GM23338 (cell line): ENCODE measurements at regions not wholly inside any gene's neighbourhood (a gene's known extent, or its start where the extent isn't known, plus 50 kb on each side); places are given as distances from the start of the nearest gene placed in this dataset.
A peak's percentile ranks its signal among the peaks of the same experiment; 100 is the strongest.

ENCODE experiments used
- ATAC-seq: fragments of 200-7000 bp; cut with Tn5 transposase; 3 replicates; pipeline ENCODE4 v1.9.1; 2020
- DNase-seq: peaks from one replicate; pipeline ENCODE4 v3.0.0-alpha.2; 2015; ENCODE audit warnings: low spot score
- H2AFZ ChIP-seq: fragments of 200-600 bp; sonication (generic); 2 replicates; pipeline ENCODE4 v1.8.0; 2016; ENCODE audit warnings: antibody characterized with exemption, mild to moderate bottlenecking, moderate library complexity
- H3F3A ChIP-seq: fragments of 200-600 bp; sonication (generic); replicated peaks from 2 replicates; pipeline ENCODE4 v1.8.0; 2017; ENCODE audit warnings: antibody characterized with exemption, mixed run types, low read depth
- H3K27ac ChIP-seq: fragments of 200-600 bp; sonication (generic); 2 replicates; pipeline ENCODE4 v1.6.1; 2016; ENCODE audit warnings: low read depth
- H3K27me3 ChIP-seq: fragments of 200-600 bp; sonication (generic); 2 replicates; pipeline ENCODE4 v1.8.0; 2016; ENCODE audit warnings: mild to moderate bottlenecking, mixed run types, moderate library complexity; ENCODE audit not compliant: insufficient read depth
- H3K36me3 ChIP-seq: fragments of 200-600 bp; sonication (generic); 2 replicates; pipeline ENCODE4 v1.8.0; 2016; ENCODE audit warnings: mild to moderate bottlenecking; ENCODE audit not compliant: insufficient read depth
- H3K4me1 ChIP-seq: fragments of 200-600 bp; sonication (generic); 2 replicates; pipeline ENCODE4 v1.8.0; 2016; ENCODE audit warnings: mild to moderate bottlenecking, moderate library complexity; ENCODE audit not compliant: insufficient read depth
- H3K4me2 ChIP-seq: fragments of 200-600 bp; sonication (generic); 2 replicates; pipeline ENCODE4 v1.7.1; 2017; ENCODE audit warnings: mixed run types
- H3K4me3 ChIP-seq: fragments of 200-600 bp; sonication (generic); 2 replicates; pipeline ENCODE4 v1.6.1; 2016; ENCODE audit warnings: mixed run types
- H3K79me2 ChIP-seq: fragments of 200-600 bp; sonication (generic); replicated peaks from 2 replicates; pipeline ENCODE4 v1.8.0; 2017; ENCODE audit warnings: mild to moderate bottlenecking; ENCODE audit not compliant: insufficient read depth
- H3K9me2 ChIP-seq: fragments of 200-600 bp; sonication (generic); 2 replicates; pipeline ENCODE4 v1.8.0; 2017; ENCODE audit not compliant: insufficient read depth
- H4K20me1 ChIP-seq: fragments of 200-600 bp; sonication (generic); replicated peaks from 2 replicates; pipeline ENCODE4 v1.8.0; 2017; ENCODE audit warnings: mild to moderate bottlenecking; ENCODE audit not compliant: insufficient read depth
- H3K27ac Mint-ChIP-seq: 2 replicates; pipeline ENCODE4 v1.8.0; 2020; ENCODE audit warnings: inconsistent platforms, mild to moderate bottlenecking, moderate library complexity, mixed read lengths
- H3K27me3 Mint-ChIP-seq: 3 replicates; pipeline ENCODE4 v1.8.0; 2022; ENCODE audit warnings: low read depth, mild to moderate bottlenecking, moderate library complexity, mixed read lengths, inconsistent platforms; ENCODE audit not compliant: insufficient read depth, poor library complexity
- H3K36me3 Mint-ChIP-seq: 3 replicates; pipeline ENCODE4 v1.8.0; 2021; ENCODE audit warnings: low read depth, mild to moderate bottlenecking, inconsistent platforms, moderate library complexity, mixed read lengths
- H3K4me1 Mint-ChIP-seq: 3 replicates; pipeline ENCODE4 v1.8.0; 2020; ENCODE audit warnings: mild to moderate bottlenecking, inconsistent platforms, mixed read lengths
- H3K4me3 Mint-ChIP-seq: 3 replicates; pipeline ENCODE4 v1.8.0; 2021; ENCODE audit warnings: moderate library complexity, mild to moderate bottlenecking, inconsistent platforms, mixed read lengths
- H3K9me3 Mint-ChIP-seq: 3 replicates; pipeline ENCODE4 v1.8.0; 2020; ENCODE audit warnings: moderate library complexity, mild to moderate bottlenecking, inconsistent platforms, mixed read lengths
- CREB1 ChIP-seq: fragments of 250-450 bp; sonication (Bioruptor Pico); IDR thresholded peaks from 2 replicates; pipeline ENCODE4 v1.5.0; 2020; ENCODE audit warnings: low read depth, mild to moderate bottlenecking, moderate library complexity
- CTCF ChIP-seq, 2 experiments: fragments of 200-600 bp in 1 of 2; sonication (generic) in 1 of 2; conservative IDR thresholded peaks; 2 replicates each; pipeline versions ENCODE4 v1.5.1 to v1.6.1; 2016 to 2017; ENCODE audit warnings: antibody characterized with exemption in 2 of 2, low read depth in 2 of 2, mild to moderate bottlenecking in 2 of 2, moderate library complexity in 1 of 2
- ETS1 ChIP-seq: IDR thresholded peaks from 2 replicates; pipeline ENCODE4 v1.6.1; 2016; ENCODE audit warnings: antibody characterized with exemption
- EZH2 ChIP-seq: fragments of 200-600 bp; sonication (generic); IDR thresholded peaks from one replicate; pipeline ENCODE4 v1.8.0; 2017; ENCODE audit warnings: antibody characterized with exemption, mild to moderate bottlenecking, low read depth; ENCODE audit not compliant: unreplicated experiment
- EZH2phosphoT487 ChIP-seq: fragments of 200-600 bp; sonication (generic); IDR thresholded peaks from one replicate; pipeline ENCODE4 v1.8.1; 2018; ENCODE audit warnings: antibody characterized with exemption; ENCODE audit not compliant: unreplicated experiment
- NANOG ChIP-seq: IDR thresholded peaks from 2 replicates; pipeline ENCODE4 v1.6.1; 2016; ENCODE audit warnings: antibody characterized with exemption, borderline replicate concordance
- POLR2AphosphoS5 ChIP-seq: IDR thresholded peaks from 2 replicates; pipeline ENCODE4 v1.6.1; 2016; ENCODE audit warnings: antibody characterized with exemption, low read depth
- ZNF114 ChIP-seq: fragments of 250-450 bp; sonication (Bioruptor Pico); IDR thresholded peaks from 2 replicates; pipeline ENCODE4 v1.5.0; 2020; ENCODE audit warnings: mild to moderate bottlenecking, moderate library complexity
- ZNF331 ChIP-seq: fragments of 250-450 bp; sonication (Bioruptor Pico); IDR thresholded peaks from 2 replicates; pipeline ENCODE4 v1.5.0; 2020; ENCODE audit warnings: low read depth, mild to moderate bottlenecking, moderate library complexity
- ZNF462 ChIP-seq: fragments of 250-450 bp; sonication (Bioruptor Pico); IDR thresholded peaks from 2 replicates; pipeline ENCODE4 v1.5.0; 2020; ENCODE audit warnings: mild to moderate bottlenecking, moderate library complexity

GRCh38 chr5:44489759-44490158 lies 100.5 kb upstream of the FGF10 start:
- Mint-ChIP-seq H3K27ac (no peak overlapping the region), H3K27me3 (no peaks in the 10 kb centered on the region), H3K9me3 (peaks cover 18% of the 10 kb centered on the region), H3K36me3 (peaks cover 14% of the 10 kb centered on the region; the same call in 2 of the 3 replicates), H3K4me3 (no peak overlapping the region), H3K4me1 (no peaks in the 10 kb centered on the region)
- H3K27me3 ChIP-seq = no peaks in the 10 kb centered on the region
- TF ChIP-seq ZNF331 (no peak), CTCF (conservative IDR thresholded peaks at IDR 0.05; ENCODE audit: low read depth in 2 of 2) (no peak), EZH2phosphoT487 (no peak), CREB1 (CRISPR knock-in tag) (no peak), ETS1 (no peak), ZNF462 (no peak), EZH2 (no peak), ZNF114 (CRISPR knock-in tag) (no peak), NANOG (no peak), POLR2AphosphoS5 (no peak)
- H2AFZ ChIP-seq = peak overlapping the region; percentile 77; the same call in 1 of the 2 replicates
- no peak for DNase-seq
- H3K4me3 ChIP-seq = no peak overlapping the region
- no peaks in the 10 kb centered on the region for H4K20me1 ChIP-seq
- H3F3A ChIP-seq = no peaks in the 10 kb centered on the region
- no peaks in the 10 kb centered on the region for H3K36me3 ChIP-seq
- no peaks in the 10 kb centered on the region for H3K79me2 ChIP-seq
- H3K27ac ChIP-seq = no peak overlapping the region
- no peak for ATAC-seq
- no peak overlapping the region for H3K4me2 ChIP-seq
- peaks cover 5% of the 10 kb centered on the region; the same call in 1 of the 2 replicates for H3K4me1 ChIP-seq
- peaks cover 4% of the 10 kb centered on the region; the same call in 1 of the 2 replicates for H3K9me2 ChIP-seq
